ENCODE measurements at regions not wholly inside any gene's neighbourhood (a gene's known extent, or its start where the extent isn't known, plus 50 kb on each side); places are given as distances from the start of the nearest gene placed in this dataset.

DNA sequence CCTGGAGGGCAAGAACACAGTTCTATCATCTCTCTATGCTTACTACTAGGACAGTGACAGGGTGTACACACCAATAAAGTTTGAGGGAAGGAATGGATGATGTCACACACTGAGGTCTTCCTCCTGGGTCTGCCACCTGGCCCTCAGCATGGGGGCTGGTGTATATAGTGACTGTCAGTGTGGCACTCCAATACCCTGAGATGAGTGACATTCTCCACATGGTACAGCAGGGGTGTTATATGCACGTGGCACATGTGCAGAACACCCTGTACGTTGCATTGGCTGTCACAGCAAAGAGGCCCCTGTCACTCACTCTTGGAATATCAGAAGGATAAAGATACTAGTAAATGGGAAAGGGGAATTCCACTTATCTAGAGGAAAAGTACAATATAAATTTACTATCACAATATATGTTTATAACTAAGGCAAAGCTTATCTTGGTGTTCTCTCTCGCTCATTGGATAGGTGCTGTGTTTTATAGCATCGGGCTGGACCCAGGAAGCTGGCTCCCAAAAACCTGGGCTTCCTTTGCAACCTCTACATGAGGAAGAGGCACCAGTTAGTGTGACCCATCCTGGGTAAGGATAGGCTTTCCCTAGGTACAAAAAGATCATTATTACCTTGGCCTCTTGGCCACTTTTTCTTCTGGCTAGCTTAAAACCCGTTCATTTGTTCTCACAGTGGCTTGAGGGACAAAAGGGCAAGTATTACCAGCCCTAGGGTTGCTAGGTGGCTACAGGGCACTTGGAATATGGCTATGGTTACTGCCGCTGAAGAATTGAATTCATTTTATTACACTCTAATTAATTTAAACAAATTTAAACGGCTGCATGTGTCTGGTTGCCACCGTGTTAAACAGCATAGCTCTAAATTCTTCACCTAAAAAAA, 54.8 kb upstream of the HES1 start:
- no peak for DNase-seq (ENCODE audit: low read depth, low spot score)

DNA sequence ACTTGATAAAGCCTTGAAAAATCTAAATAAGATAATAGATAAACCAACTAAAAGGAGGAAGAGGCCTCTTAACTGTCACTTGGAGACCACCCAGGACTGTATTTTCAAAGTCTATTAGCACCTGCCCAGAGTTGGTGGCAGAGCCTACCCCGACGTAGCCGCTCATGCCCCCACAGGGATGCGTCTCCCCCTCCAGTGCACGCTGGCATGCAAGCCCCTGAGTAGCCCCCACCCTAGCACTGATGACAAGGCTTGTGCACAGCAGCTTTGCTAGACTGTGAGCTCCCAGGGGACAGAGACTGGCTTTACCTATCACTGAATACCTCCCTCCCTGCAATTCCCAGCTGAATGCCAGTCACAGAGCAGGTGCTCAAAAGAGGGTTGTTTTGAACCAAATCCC, 54.1 kb upstream of the HES1 start:
- DNase-seq (ENCODE audit: low read depth, low spot score), result no peak

DNA sequence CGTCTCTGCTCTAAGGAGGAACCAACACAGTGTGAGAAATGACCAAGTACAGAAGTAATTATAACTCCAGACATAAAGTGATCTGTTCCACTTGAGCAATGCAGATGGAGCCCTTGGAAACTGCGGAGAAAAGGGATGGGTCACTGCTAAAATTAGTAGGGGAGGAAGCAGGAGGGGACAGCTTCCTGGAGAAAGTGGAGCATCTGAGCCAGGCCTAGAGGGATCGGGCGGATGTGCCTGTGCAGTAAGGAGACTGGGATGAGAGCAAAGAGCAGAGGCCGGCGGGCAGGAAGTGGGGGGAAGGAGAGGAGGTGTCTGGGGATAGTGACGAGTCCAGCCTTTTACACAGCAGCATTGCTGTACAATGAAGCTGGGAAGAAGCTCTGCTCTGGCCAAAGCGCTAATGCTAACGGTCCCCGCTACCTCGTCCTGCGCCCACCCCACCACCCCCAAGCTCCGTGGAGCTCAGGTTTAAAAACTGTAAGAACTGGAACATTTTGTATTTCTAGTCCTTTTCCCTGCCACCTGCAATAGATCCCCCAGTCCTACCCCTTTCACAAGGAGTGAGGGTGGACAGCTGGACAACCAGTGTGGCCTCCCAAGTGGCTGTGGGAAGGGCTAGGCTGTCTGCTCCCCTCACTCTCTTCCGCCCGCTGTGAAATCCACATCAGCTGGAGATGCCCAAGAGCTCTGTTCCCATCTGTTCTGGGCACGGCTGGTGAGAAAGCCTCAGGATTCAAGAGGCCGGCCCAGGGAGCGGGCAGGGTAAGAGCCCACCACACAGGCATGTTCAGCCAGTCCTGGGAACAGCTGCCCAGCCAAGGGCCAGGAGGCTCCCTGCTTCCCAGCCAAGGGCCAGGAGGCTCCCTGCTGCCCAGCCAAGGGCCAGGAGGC, 53.0 kb upstream of the HES1 start:
- no peak for DNase-seq (ENCODE audit: low read depth, low spot score)

DNA sequence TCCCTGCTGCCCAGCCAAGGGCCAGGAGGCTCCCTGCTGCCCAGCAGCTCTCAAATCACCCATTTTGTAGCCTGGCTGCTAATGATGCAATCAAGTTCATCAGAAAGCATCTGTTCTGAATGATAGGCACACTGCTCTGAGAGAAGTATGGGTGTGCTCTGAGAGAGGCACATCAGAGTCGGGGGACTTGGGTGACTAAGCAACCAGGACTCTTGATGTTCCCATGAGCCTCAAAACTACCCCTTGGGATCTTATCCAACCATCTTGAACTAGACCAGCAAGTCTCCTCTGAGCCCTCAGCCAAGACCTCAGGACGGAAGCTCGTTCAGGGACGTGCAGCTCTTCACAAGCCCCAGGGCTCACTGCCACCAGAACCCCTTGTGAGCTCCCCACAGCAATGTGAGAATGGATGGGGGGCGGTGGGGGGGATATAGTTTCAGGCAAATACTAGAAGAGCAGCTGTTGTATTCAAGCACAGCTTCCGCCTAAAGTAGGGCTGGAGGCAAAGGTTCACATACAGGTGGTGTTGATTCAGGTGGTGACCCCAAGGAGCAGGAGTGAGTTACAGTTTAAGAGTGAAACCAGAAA, 52.2 kb upstream of the HES1 start:
- no peak for DNase-seq (ENCODE audit: low read depth, low spot score)

DNA sequence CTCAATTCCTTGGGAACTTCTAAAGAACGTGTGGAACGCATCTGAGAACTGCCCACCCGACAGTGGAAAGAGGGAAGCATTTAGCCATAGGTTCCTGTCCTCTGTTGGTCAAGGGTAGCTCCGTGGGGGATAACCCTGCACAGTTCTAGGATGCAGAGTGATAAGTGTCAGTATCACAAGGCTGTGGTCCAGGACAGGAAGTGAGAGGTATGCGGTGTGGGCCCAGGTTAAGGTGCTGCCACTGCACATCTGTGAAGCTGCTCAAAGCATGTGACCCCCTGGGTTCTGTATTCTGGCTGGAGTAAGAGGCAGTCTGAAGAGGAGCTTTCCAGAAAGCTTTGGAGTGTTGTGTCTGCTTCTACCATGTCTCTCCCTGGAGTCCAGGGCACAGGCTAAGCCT, 51.7 kb upstream of the HES1 start:
- DNase-seq (ENCODE audit: low read depth, low spot score), result no peak

Measured in pulmonary artery endothelial cell (primary cell).